M059J (cell line): ENCODE measurements at regions not wholly inside any gene's neighbourhood (a gene's known extent, or its start where the extent isn't known, plus 50 kb on each side); places are given as distances from the start of the nearest gene placed in this dataset.

Experiments used
- DNase-seq: peaks from one replicate; pipeline ENCODE4 v3.0.0-alpha.2; 2012; ENCODE audit warnings: low read depth

- DNase-seq, result no peak
Measured at GRCh38 chr4:187767158-187767557, 228.4 kb upstream of the ZFP42 start.

- DNase-seq, result no peak
Measured at GRCh38 chr4:187767687-187768086, 227.9 kb upstream of the ZFP42 start.

- peak; percentile 35 for DNase-seq
Measured at GRCh38 chr4:187770345-187770744, 225.2 kb upstream of the ZFP42 start.

- DNase-seq, result no peak
Measured at GRCh38 chr4:187777954-187778353, 217.6 kb upstream of the ZFP42 start.

GRCh38 chr4:187780070-187780469 lies 215.5 kb upstream of the ZFP42 start:
- no peak for DNase-seq

- no peak for DNase-seq
Measured at GRCh38 chr4:187782286-187782824, 213.2 kb upstream of the ZFP42 start.

- DNase-seq, result no peak
Measured at GRCh38 chr4:187786190-187786589, 209.4 kb upstream of the ZFP42 start.

- DNase-seq, result no peak
Measured at GRCh38 chr4:187789078-187789477, 206.5 kb upstream of the ZFP42 start.

GRCh38 chr4:187795737-187796136 lies 199.8 kb upstream of the ZFP42 start:
- DNase-seq, result no peak

GRCh38 chr4:187798385-187798784 lies 197.2 kb upstream of the ZFP42 start:
- DNase-seq, result no peak

- DNase-seq, result no peak
Measured at GRCh38 chr4:187799735-187800134, 195.8 kb upstream of the ZFP42 start.

GRCh38 chr4:187811591-187811990 lies 184.0 kb upstream of the ZFP42 start:
- DNase-seq, result peak; percentile 14

- no peak for DNase-seq
Measured at GRCh38 chr4:187814737-187815465, 180.7 kb upstream of the ZFP42 start.

- DNase-seq, result peak; percentile 57
Measured at GRCh38 chr4:187826725-187827124, 168.8 kb upstream of the ZFP42 start.

GRCh38 chr4:187827631-187828030 lies 167.9 kb upstream of the ZFP42 start:
- peak; percentile 67 for DNase-seq

GRCh38 chr4:187839765-187840164 lies 155.8 kb upstream of the ZFP42 start:
- no peak for DNase-seq

GRCh38 chr4:187840814-187841213 lies 154.8 kb upstream of the ZFP42 start:
- peak; percentile 61 for DNase-seq

GRCh38 chr4:187849556-187850225 lies 145.9 kb upstream of the ZFP42 start:
- DNase-seq, result no peak

- peak; percentile 24 for DNase-seq
Measured at GRCh38 chr4:187865914-187866313, 129.7 kb upstream of the ZFP42 start.

- no peak for DNase-seq
Measured at GRCh38 chr4:187883049-187883448, 112.5 kb upstream of the ZFP42 start.

- no peak for DNase-seq
Measured at GRCh38 chr4:187883836-187884475, 111.6 kb upstream of the ZFP42 start.

- DNase-seq, result no peak
Measured at GRCh38 chr4:187887906-187888305, 107.7 kb upstream of the ZFP42 start.

GRCh38 chr4:187889651-187890050 lies 105.9 kb upstream of the ZFP42 start:
- DNase-seq, result no peak
